HG03378 (cell line): ENCODE measurements at regions not wholly inside any gene's neighbourhood (a gene's known extent, or its start where the extent isn't known, plus 50 kb on each side); places are given as distances from the start of the nearest gene placed in this dataset.

ENCODE experiments used
- ATAC-seq: cut with Tn5 transposase; IDR thresholded peaks from one replicate; pipeline ENCODE4 v1.9.1; 2021; ENCODE audit warnings: mild to moderate bottlenecking, moderate library complexity; ENCODE audit not compliant: unreplicated experiment

DNA sequence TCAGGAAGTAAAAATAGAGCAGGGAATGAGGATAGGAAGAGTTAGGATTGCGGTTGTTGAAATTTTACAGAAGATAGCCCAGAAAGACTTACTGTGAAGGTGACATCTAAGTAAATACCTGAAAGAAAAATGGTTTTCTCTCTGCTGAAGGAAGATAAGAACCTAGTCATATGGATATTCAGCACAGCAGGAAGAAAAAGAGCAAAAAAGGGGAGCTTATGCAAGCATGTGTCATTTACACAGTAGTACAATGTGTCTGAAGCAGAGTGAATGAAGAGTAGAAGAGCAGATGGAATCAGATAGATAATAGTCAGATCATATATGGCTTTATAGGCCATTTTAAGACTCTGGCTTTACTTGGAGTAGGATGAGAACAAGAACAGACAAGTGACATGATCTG, 126.9 kb upstream of the TENT5D start:
- ATAC-seq, result no peak

DNA sequence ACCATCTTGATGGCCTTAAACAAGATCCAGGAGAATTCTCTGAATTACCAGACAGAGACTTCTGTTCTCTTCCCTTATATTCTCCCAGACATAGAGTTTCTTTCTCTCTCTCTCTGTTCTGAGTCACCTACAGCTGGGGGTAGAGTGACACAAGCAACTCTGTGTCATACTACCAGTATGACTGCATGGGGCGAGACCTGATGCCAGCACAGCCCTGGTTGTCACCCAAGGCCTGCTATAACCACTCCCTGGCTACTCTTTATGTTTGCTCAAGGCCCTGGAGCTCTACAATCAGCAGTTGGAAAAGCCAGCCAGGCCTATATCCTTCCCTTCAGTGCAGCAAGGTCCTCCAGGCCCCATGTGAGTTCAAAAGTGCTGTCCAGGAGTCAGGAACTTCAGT, 114.2 kb upstream of the TENT5D start:
- ATAC-seq, result no peak

DNA sequence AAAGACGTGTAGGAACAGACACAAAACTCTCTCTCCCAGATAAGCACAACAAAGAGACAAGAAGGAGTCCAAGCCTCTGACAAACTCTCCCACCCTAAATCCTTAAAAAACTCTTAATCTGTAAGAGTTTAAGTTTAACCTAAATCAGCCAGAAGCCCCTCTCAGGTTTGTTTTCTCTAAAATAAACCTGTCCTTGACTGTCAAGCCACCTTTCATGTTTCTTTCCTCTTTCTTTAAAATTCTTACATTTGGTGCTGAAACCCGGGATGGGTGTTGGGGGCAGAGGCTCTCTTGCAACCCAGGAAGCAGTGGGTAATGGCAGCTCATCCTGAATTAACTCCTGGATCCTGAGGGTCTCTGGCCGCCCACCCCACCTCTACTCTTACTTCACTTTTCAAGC, 107.8 kb upstream of the TENT5D start:
- ATAC-seq, result no peak

DNA sequence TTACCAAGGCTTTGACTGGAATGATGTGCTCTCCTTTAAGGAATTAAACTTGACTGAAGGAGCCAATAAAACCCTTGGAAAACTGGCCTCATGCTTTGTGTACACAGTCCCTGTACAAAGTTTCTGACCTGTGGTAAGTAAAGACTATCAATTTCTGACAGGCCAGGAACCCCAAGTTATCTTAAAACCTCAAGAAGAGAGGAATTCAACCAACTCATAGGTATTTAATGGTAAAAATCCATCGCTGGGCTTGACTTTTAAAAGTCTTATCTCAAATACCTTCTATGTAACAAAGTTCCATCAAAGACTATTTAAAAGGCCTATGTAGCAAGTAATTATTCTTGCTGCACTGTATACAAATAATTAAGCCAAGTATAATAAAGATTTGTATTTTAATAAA, 103.7 kb upstream of the TENT5D start:
- no peak for ATAC-seq

DNA sequence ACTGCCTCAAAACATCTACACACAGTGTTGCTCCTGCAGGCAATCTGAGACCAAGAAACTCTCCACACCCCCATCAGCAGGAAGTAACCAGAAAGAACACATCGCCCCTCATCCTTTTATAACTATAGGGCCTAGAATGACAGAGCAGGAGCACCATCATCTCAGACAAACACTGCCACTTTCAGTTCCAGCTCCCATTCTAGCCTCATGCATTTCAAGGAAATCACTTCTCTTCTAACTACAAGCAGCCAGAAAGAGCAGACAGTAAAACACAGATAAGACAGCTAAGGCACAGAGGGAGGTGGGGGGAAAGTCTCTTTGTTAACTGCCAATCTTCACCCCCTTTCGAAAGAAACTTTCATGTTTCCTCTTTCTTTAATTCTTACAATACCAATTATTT, 102.6 kb upstream of the TENT5D start:
- ATAC-seq, result no peak

DNA sequence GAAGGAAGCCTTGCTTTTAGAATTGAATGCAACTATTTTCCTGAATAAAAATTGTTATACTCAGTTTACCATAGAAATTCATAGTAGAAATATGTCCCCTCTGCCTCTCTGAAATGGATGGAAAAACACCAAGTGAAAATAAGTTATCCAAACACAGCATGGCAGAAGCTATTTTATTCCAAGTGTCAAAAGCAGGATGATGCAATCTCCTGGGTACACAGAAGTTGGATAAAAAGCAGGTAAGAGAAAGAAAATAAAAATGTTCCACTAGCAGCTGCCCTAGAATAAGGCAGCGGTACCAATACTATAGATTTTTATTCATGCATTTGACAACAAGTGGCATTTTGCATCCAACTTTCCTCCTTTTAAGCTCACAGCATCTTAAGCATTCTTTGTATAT, 89.0 kb upstream of the TENT5D start:
- ATAC-seq, result no peak

DNA sequence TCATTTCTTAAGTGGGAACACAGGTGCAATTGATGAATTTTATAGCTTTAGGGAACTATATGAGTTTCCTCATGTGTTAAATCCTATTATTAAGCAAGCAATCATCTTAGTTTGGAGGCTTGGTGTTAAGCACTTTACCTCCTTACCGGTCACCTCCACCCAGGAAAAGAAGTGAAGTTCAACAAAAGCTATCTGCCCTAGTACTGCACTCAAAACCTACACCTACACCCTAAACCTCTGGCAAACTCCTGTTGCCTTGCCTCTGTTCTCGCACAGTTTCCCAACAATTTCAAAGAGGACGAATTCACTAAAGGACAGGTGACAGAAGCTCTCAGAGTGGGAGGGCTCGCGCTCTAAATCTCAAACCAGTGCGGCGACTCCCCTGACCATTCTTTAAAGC, 85.7 kb upstream of the TENT5D start:
- ATAC-seq, result no peak

DNA sequence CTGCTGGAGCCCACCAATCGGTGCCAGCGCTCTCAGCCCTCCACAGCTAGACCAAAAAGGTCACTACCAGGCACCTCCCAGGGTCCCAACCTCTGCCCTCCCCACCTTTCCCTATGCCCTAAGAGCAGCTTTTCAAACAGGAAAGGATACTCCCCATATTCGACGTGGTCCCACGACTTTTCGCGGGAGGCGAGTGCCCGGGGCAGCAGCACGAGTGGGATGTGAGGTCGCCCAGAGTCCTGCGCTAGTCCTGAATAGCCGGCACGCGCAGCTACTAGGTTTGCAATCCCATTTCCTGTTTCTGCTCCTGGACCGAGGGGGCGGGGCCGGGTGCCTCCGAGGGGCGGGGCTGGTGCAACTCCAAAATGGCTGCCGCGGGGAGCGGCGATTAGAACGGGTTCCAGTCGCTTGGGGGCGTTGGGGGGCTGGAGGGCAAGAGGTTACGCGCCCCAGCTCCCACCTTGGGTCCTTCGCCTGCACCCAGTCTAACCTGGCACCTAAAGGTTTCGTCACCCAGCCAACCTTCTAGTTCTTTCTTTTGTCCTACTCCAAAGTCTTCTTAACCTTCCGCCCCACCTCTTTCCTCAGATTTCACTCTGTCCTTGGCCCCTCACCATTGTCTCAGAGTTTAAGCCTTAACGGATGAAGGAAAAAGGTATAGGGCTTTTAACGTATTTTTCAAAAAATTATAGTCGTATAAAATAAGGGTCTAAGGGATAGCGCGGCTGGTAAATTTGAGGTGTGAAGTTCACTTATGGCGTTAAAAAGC, 85.0 kb upstream of the TENT5D start:
- no peak for ATAC-seq

DNA sequence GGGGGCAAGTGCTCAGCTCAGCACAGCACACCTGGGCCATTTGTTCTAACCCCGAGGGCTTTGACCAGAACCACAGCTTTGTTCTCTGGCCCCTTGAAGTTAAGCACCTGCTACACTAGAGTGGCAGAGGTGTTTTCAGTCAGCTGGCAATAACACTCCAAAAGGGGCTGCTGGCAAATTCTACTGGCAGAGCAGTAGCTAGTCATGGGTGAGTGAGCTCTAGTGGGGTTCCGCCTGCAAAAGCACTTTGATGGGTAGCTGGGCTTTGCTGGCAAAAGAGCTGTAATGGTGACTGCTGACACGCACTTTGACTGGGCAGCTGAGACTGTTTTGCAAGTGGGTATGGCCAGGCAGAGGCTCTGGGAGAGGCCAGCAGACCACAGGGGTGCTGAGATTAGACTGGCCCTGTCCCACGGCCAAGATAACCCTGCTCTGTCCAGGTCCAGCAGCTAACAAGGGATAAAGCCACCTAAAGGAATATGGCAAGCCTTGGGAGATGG, 65.2 kb upstream of the TENT5D start:
- ATAC-seq, result no peak
